Hepatocyte (in vitro differentiated cells): ENCODE measurements at regions not wholly inside any gene's neighbourhood (a gene's known extent, or its start where the extent isn't known, plus 50 kb on each side); places are given as distances from the start of the nearest gene placed in this dataset.

ENCODE experiments used
- EZH2 ChIP-seq: fragments of 200-600 bp; sonication (generic); IDR thresholded peaks from 2 replicates; pipeline ENCODE4 v1.6.1; 2016; ENCODE audit warnings: antibody characterized with exemption, mild to moderate bottlenecking, borderline replicate concordance
- TF ChIP-seq, protein P1 (sequence below): fragments of 200-600 bp; sonication (generic); IDR thresholded peaks from 2 replicates; pipeline ENCODE4 v1.5.1; 2016; ENCODE audit warnings: antibody characterized with exemption, mild to moderate bottlenecking; ENCODE audit not compliant: poor library complexity

DNA sequence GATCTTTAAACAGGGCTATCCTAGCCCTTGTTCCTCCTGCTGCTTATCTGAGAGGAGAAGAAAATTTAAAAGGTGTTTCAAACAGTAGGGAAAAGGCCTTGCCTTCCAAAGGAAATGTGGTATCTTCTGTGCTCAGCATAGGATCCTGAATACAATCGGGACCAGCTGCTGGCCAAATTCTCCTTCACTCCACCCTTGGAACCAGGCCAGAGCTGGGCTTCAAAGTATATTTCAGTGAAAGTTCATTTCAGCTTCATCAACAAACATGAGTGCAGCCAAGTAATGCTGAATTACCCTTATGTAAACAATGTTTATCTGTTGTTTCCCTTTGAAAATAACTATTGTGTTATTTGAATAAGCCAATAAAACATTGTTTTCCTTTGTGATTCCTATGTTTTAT lies 146.5 kb upstream of the MEOX2 start:
- TF ChIP-seq, protein P1, sequence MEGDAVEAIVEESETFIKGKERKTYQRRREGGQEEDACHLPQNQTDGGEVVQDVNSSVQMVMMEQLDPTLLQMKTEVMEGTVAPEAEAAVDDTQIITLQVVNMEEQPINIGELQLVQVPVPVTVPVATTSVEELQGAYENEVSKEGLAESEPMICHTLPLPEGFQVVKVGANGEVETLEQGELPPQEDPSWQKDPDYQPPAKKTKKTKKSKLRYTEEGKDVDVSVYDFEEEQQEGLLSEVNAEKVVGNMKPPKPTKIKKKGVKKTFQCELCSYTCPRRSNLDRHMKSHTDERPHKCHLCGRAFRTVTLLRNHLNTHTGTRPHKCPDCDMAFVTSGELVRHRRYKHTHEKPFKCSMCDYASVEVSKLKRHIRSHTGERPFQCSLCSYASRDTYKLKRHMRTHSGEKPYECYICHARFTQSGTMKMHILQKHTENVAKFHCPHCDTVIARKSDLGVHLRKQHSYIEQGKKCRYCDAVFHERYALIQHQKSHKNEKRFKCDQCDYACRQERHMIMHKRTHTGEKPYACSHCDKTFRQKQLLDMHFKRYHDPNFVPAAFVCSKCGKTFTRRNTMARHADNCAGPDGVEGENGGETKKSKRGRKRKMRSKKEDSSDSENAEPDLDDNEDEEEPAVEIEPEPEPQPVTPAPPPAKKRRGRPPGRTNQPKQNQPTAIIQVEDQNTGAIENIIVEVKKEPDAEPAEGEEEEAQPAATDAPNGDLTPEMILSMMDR, result no peak
- TF ChIP-seq EZH2, result no peak
